ENCODE measurements at regions not wholly inside any gene's neighbourhood (a gene's known extent, or its start where the extent isn't known, plus 50 kb on each side); places are given as distances from the start of the nearest gene placed in this dataset.
"Not testable (repeated sequence)": the region's sequence is repeated elsewhere in the genome, so short reads cannot be mapped to it uniquely, and the experiment has no call there.

- DNase-seq = no peak
Measured at GRCh38 chr5:174453690-174454089, 270.7 kb upstream of the MSX2 start.

GRCh38 chr5:174454464-174454863, 269.9 kb upstream of the MSX2 start:
- DNase-seq = no peak

GRCh38 chr5:174454890-174455289, 269.5 kb upstream of the MSX2 start:
- DNase-seq = no peak

- no peak for DNase-seq
Measured at GRCh38 chr5:174455301-174455700, 269.1 kb upstream of the MSX2 start.

GRCh38 chr5:174457141-174457678, 267.2 kb upstream of the MSX2 start:
- DNase-seq = no peak

GRCh38 chr5:174459071-174459702, 265.2 kb upstream of the MSX2 start:
- DNase-seq = no peak

- DNase-seq = no peak
Measured at GRCh38 chr5:174459832-174460448, 264.4 kb upstream of the MSX2 start.

GRCh38 chr5:174462129-174462528, 262.3 kb upstream of the MSX2 start:
- DNase-seq = no peak

GRCh38 chr5:174464504-174465165, 259.7 kb upstream of the MSX2 start:
- no peak for DNase-seq

GRCh38 chr5:174471528-174471927, 252.9 kb upstream of the MSX2 start:
- DNase-seq = not testable (repeated sequence)

GRCh38 chr5:174472956-174473355, 251.4 kb upstream of the MSX2 start:
- no peak for DNase-seq

GRCh38 chr5:174476001-174476400, 248.4 kb upstream of the MSX2 start:
- not testable (repeated sequence) for DNase-seq

GRCh38 chr5:174479325-174479724, 245.1 kb upstream of the MSX2 start:
- no peak for DNase-seq

- no peak for DNase-seq
Measured at GRCh38 chr5:174481737-174482136, 242.6 kb upstream of the MSX2 start.

- no peak for DNase-seq
Measured at GRCh38 chr5:174482607-174483024, 241.8 kb upstream of the MSX2 start.

- DNase-seq = no peak
Measured at GRCh38 chr5:174483411-174483810, 241.0 kb upstream of the MSX2 start.

GRCh38 chr5:174489215-174489614, 235.2 kb upstream of the MSX2 start:
- no peak for DNase-seq

GRCh38 chr5:174489920-174490597, 234.3 kb upstream of the MSX2 start:
- no peak for DNase-seq

GRCh38 chr5:174490728-174491127, 233.7 kb upstream of the MSX2 start:
- no peak for DNase-seq

GRCh38 chr5:174491265-174491664, 233.1 kb upstream of the MSX2 start:
- no peak for DNase-seq

GRCh38 chr5:174491761-174492350, 232.5 kb upstream of the MSX2 start:
- no peak for DNase-seq

- no peak for DNase-seq
Measured at GRCh38 chr5:174493530-174493929, 230.9 kb upstream of the MSX2 start.

- not testable (repeated sequence) for DNase-seq
Measured at GRCh38 chr5:174497939-174498338, 226.4 kb upstream of the MSX2 start.
